Astrocyte (in vitro differentiated cells and primary cell): ENCODE measurements at regions not wholly inside any gene's neighbourhood (a gene's known extent, or its start where the extent isn't known, plus 50 kb on each side); places are given as distances from the start of the nearest gene placed in this dataset.

Experiments
- DNase-seq: peaks from one replicate; pipeline ENCODE4 v3.0.0-alpha.2; 2010; ENCODE audit warnings: low read depth
- FAIRE-seq: peaks from 2 replicates; lab custom pipeline; 2011; peaks lifted over from hg19 to GRCh38; lab: Jason Lieb, UNC
- H2AFZ ChIP-seq: 2 replicates; pipeline ENCODE4 v1.6.0; 2012; ENCODE audit warnings: low read depth, low read length, inconsistent platforms
- H3K27ac ChIP-seq: 2 replicates; pipeline ENCODE4 v1.5.1; 2011; ENCODE audit warnings: low read depth, low read length, inconsistent platforms
- H3K27me3 ChIP-seq: 2 replicates; pipeline ENCODE4 v1.6.0; 2011; ENCODE audit warnings: low read length, inconsistent platforms; ENCODE audit not compliant: insufficient read depth
- H3K36me3 ChIP-seq: 2 replicates; pipeline ENCODE4 v1.5.1; 2011; ENCODE audit warnings: low read length, inconsistent platforms; ENCODE audit not compliant: insufficient read depth
- H3K4me1 ChIP-seq: 2 replicates; pipeline ENCODE4 v1.5.1; 2011; ENCODE audit warnings: low read length, inconsistent platforms; ENCODE audit not compliant: insufficient read depth
- H3K4me2 ChIP-seq: 2 replicates; pipeline ENCODE4 v1.6.0; 2012; ENCODE audit warnings: low read length, inconsistent platforms
- H3K4me3 ChIP-seq: 2 replicates; pipeline ENCODE4 v1.5.1; 2011; ENCODE audit warnings: low read depth, mild to moderate bottlenecking, low read length, inconsistent platforms; ENCODE audit not compliant: insufficient read depth
- H3K79me2 ChIP-seq: 2 replicates; pipeline ENCODE4 v1.6.0; 2012; ENCODE audit warnings: mild to moderate bottlenecking, low read length, inconsistent platforms; ENCODE audit not compliant: insufficient read depth
- H3K9ac ChIP-seq: 2 replicates; pipeline ENCODE4 v1.6.0; 2012; ENCODE audit warnings: mild to moderate bottlenecking, low read length, inconsistent platforms
- H3K9me3 ChIP-seq: 2 replicates; pipeline ENCODE4 v1.5.1; 2012; ENCODE audit warnings: low read depth, mild to moderate bottlenecking, low read length, inconsistent platforms; ENCODE audit not compliant: insufficient read depth
- H4K20me1 ChIP-seq: 2 replicates; pipeline ENCODE4 v1.6.0; 2012; ENCODE audit warnings: low read length, inconsistent platforms; ENCODE audit not compliant: insufficient read depth
- H3K27ac Mint-ChIP-seq: one replicate; pipeline ENCODE4 v1.8.0; 2021; ENCODE audit warnings: mild to moderate bottlenecking, mixed read lengths; ENCODE audit not compliant: unreplicated experiment
- H3K27me3 Mint-ChIP-seq: one replicate; pipeline ENCODE4 v1.8.0; 2021; ENCODE audit warnings: low read depth, mixed read lengths; ENCODE audit not compliant: unreplicated experiment
- H3K36me3 Mint-ChIP-seq: one replicate; pipeline ENCODE4 v1.8.0; 2021; ENCODE audit warnings: low read depth, mixed read lengths; ENCODE audit not compliant: unreplicated experiment
- H3K4me1 Mint-ChIP-seq: one replicate; pipeline ENCODE4 v1.8.0; 2021; ENCODE audit warnings: low read depth, mixed read lengths; ENCODE audit not compliant: unreplicated experiment
- H3K4me3 Mint-ChIP-seq: one replicate; pipeline ENCODE4 v1.8.0; 2021; ENCODE audit warnings: mild to moderate bottlenecking, moderate library complexity, mixed read lengths; ENCODE audit not compliant: unreplicated experiment
- H3K9me3 Mint-ChIP-seq: one replicate; pipeline ENCODE4 v1.8.0; 2021; ENCODE audit warnings: mild to moderate bottlenecking, mixed read lengths; ENCODE audit not compliant: unreplicated experiment
- CTCF ChIP-seq: IDR thresholded peaks from 2 replicates; pipeline ENCODE4 v1.5.1; 2011; ENCODE audit warnings: low read depth, mild to moderate bottlenecking, inconsistent platforms, low read length, moderate library complexity; ENCODE audit not compliant: insufficient read depth
- EZH2 ChIP-seq: IDR thresholded peaks from 2 replicates; pipeline ENCODE4 v1.6.1; 2012; ENCODE audit warnings: mild to moderate bottlenecking, low read length, inconsistent platforms; ENCODE audit not compliant: insufficient read depth

GRCh38 chr6:48560408-48560807 lies 449.4 kb upstream of the PTCHD4 start:
- H3K4me3 ChIP-seq = no peak overlapping the region
- no peak overlapping the region for H3K4me3 Mint-ChIP-seq
- DNase-seq = peak; percentile 32
- no peaks in the 10 kb centered on the region for H3K36me3 ChIP-seq
- H4K20me1 ChIP-seq = no peaks in the 10 kb centered on the region
- H3K27ac Mint-ChIP-seq = no peak overlapping the region
- peak overlapping the region; percentile 12 for H3K4me2 ChIP-seq
- FAIRE-seq = peak; percentile 5
- H3K4me1 ChIP-seq = no peaks in the 10 kb centered on the region
- no peaks in the 10 kb centered on the region for H3K27me3 Mint-ChIP-seq
- H2AFZ ChIP-seq = no peak overlapping the region
- H3K9ac ChIP-seq = no peak overlapping the region
- TF ChIP-seq EZH2 = no peak
- TF ChIP-seq CTCF = no peak
- H3K4me1 Mint-ChIP-seq = peaks cover 18% of the 10 kb centered on the region
- no peaks in the 10 kb centered on the region for H3K36me3 Mint-ChIP-seq
- no peaks in the 10 kb centered on the region for H3K79me2 ChIP-seq
- peaks cover 4% of the 10 kb centered on the region for H3K9me3 Mint-ChIP-seq
- peaks cover 2% of the 10 kb centered on the region for H3K9me3 ChIP-seq
- H3K27me3 ChIP-seq = peaks cover 2% of the 10 kb centered on the region
- H3K27ac ChIP-seq = no peak overlapping the region

- Histone ChIP-seq H3K4me1 (no peaks in the 10 kb centered on the region), H3K79me2 (no peaks in the 10 kb centered on the region), H4K20me1 (no peaks in the 10 kb centered on the region), H3K36me3 (no peaks in the 10 kb centered on the region), H3K9ac (no peak overlapping the region), H3K27me3 (peaks cover 5% of the 10 kb centered on the region), H2AFZ (no peak overlapping the region), H3K4me3 (no peak overlapping the region), H3K27ac (no peak overlapping the region), H3K9me3 (peaks cover 2% of the 10 kb centered on the region), H3K4me2 (no peak overlapping the region)
- FAIRE-seq (no peak), DNase-seq (no peak)
- Mint-ChIP-seq H3K4me1 (no peaks in the 10 kb centered on the region), H3K36me3 (no peaks in the 10 kb centered on the region), H3K9me3 (peaks cover 1% of the 10 kb centered on the region), H3K27ac (no peak overlapping the region), H3K4me3 (no peak overlapping the region), H3K27me3 (peaks cover 22% of the 10 kb centered on the region)
- TF ChIP-seq CTCF (no peak), EZH2 (no peak)
Measured at GRCh38 chr6:48553467-48554189, 442.6 kb upstream of the PTCHD4 start.

- Histone ChIP-seq H3K4me3 (no peak overlapping the region), H2AFZ (no peak overlapping the region), H4K20me1 (no peaks in the 10 kb centered on the region), H3K4me1 (no peaks in the 10 kb centered on the region), H3K9ac (no peak overlapping the region), H3K27ac (no peak overlapping the region), H3K4me2 (no peak overlapping the region), H3K36me3 (no peaks in the 10 kb centered on the region), H3K27me3 (peaks cover 5% of the 10 kb centered on the region), H3K79me2 (no peaks in the 10 kb centered on the region), H3K9me3 (no peaks in the 10 kb centered on the region)
- DNase-seq (no peak), FAIRE-seq (no peak)
- peaks cover 4% of the 10 kb centered on the region for H3K9me3 Mint-ChIP-seq
- TF ChIP-seq CTCF (no peak), EZH2 (no peak)
- H3K4me1 Mint-ChIP-seq = no peaks in the 10 kb centered on the region
- H3K36me3 Mint-ChIP-seq = no peaks in the 10 kb centered on the region
- H3K4me3 Mint-ChIP-seq = no peak overlapping the region
- H3K27me3 Mint-ChIP-seq = peaks cover 23% of the 10 kb centered on the region
- H3K27ac Mint-ChIP-seq = no peak overlapping the region
Measured at GRCh38 chr6:48552905-48553304, 441.9 kb upstream of the PTCHD4 start.
